ENCODE measurements at regions not wholly inside any gene's neighbourhood (a gene's known extent, or its start where the extent isn't known, plus 50 kb on each side); places are given as distances from the start of the nearest gene placed in this dataset.

DNA sequence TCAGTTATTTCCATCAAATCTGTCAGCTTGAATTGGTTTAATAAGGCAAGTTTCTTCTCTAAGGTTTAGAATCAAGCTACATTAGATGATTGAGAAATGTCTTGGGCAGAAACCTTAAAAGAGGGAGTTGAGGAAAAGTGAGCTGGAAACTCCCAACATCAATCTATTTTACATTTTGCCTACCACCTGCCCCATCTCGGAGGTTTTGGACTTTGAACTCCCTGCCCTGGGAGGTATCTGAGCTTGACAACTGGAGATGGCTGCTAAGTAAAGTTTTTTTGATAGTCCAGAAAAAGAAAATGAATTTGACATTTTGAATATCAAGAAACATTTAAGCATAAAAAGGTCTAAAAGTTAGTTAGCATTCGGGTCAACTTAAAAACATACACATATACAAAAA, 234.2 kb downstream of the NFKBIZ start:
- no peak for DNase-seq (ENCODE audit: low spot score)

- DNase-seq (ENCODE audit: low spot score) = no peak
Measured at GRCh38 chr3:102084006-102084405, 234.7 kb downstream of the NFKBIZ start.

- DNase-seq (ENCODE audit: low spot score) = no peak
Measured at GRCh38 chr3:102084704-102085103, 235.4 kb downstream of the NFKBIZ start.

- DNase-seq (ENCODE audit: low spot score) = no peak
Measured at GRCh38 chr3:102085431-102086176, 236.3 kb downstream of the NFKBIZ start.

GRCh38 chr3:102087236-102087635, 237.9 kb downstream of the NFKBIZ start:
- DNase-seq (ENCODE audit: low spot score) = no peak

- DNase-seq (ENCODE audit: low spot score) = no peak
Measured at GRCh38 chr3:102089239-102089638, 239.9 kb downstream of the NFKBIZ start.

GRCh38 chr3:102089904-102090720, 240.8 kb downstream of the NFKBIZ start:
- DNase-seq (ENCODE audit: low spot score) = no peak

DNA sequence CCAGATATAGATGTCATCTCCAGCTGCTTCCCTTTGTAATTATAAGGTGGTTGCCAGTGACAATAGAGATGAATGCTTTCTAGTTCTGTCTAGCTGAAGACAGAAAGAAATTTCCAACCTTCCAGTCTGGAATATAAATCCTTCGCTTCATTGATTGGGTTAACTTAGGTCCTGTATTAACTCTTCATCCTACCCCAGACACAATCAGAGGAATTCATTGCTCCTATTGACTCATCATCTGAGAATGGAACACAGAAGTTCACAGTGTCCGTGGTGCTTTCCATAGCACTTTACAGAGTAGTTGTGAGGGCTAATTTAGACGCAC, 241.4 kb downstream of the NFKBIZ start:
- DNase-seq (ENCODE audit: low spot score) = no peak

DNA sequence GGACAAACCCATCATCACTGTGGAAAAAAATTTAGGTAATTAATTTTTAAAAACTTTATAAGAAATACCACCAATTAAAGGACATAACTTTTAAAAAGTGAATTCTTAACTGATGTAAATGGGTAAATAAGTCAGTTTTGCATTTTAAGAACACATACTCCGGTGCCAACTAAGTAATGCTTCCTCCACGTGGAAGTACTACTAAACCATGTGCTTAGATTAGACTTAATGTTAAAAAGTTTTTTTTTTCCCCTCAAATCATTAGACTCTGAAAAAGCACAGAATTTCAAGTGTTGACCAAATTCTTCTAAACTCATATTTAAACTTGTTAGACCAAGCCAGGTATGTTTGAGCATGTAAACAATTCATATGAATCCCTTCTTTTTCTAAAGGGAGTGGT, 242.0 kb downstream of the NFKBIZ start:
- DNase-seq (ENCODE audit: low spot score) = no peak

GRCh38 chr3:102092617-102093466, 243.5 kb downstream of the NFKBIZ start:
- DNase-seq (ENCODE audit: low spot score) = no peak

DNA sequence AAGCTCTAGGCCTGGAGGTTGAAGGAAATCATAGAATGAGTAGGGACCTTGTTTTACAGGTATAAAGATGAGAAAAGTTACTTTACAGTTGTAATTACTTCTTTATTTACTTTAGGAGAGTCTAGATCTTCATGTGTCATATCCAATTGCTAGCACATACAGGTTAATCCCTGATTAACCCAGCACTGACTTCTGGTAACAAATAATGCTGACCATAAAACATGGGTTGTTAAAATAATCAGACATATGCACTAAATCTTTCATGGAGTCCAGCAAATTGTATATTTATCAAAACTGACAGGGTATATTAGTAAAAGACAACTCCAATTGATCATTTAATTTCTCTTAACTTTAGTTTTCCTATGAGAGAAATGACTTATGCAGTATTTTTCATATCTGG, 245.2 kb downstream of the NFKBIZ start:
- DNase-seq (ENCODE audit: low spot score) = no peak

GRCh38 chr3:102095383-102095782, 246.1 kb downstream of the NFKBIZ start:
- DNase-seq (ENCODE audit: low spot score) = no peak

GRCh38 chr3:102096066-102096465, 246.8 kb downstream of the NFKBIZ start:
- no peak for DNase-seq (ENCODE audit: low spot score)

DNA sequence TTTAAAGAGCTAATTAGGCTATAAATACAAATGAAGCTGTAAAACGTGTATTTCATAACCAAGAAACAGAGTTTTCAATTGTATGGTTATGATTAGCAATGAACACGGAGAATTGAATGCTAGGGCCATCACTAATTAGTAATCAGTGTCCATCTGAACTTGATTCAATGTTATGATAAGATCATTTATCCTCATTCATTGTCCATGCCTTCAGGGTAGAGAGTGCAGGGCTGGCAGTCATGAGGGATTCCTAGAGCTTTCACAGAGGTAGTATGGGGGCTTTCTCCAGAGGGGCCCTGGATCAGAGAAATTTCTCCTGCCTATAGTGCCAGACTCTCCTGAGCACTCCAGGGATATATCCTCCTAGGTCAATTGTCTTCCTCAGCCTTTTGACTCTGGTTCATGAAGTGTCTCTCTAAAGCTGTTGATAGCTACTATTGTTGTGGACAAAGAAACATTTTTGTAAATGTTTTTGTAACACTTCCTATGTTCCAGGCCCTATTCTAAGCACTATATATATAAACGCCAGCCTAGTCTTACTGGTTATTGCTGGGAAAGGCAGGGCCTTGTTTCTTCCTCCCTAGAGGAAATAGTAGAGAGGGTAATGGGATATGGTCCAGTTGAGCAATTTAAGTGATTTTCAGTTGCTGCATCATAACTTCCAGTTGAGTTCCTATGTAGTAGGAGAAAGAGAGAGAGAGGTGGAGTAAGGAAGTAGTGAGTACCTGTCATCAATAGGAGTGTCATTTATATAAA, 249.0 kb downstream of the NFKBIZ start:
- DNase-seq (ENCODE audit: low spot score) = no peak

DNA sequence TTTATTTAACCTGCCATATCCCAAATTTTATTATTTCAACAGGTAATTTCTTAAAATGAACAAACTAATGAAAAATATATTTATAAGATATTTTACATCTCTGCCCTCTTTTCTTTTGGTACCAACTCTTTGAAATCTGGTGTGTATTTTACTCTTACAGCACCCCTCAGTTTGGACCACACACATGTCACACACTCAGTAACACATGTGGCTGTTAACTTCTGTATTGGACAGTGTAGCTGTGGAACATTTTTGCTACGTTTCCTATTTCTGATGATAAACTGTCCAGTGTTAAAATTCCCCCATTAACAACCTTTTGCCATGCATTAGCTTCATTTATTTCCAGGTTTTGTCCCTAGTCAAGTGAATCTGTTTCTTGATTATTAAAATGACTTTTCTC, 250.6 kb downstream of the NFKBIZ start:
- DNase-seq (ENCODE audit: low spot score) = no peak

DNA sequence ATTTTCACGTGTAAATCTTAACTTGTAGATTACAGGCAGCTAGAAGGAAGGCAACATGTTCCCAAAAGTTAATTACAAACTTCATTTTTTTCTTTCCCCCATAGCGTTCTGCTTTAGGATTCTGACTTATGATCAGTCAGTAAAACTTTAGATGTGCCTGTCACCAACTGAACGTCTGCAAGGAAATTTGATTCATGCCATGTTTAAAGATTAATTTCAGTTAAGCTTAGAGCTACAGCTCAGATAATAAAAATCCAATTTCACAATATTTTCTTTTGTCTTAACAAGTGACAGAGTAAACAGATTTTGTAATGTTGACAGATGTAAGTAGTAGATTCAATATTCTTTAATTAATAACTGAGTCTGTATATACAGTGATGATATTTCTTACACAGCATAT, 253.1 kb downstream of the NFKBIZ start:
- DNase-seq (ENCODE audit: low spot score) = no peak

DNA sequence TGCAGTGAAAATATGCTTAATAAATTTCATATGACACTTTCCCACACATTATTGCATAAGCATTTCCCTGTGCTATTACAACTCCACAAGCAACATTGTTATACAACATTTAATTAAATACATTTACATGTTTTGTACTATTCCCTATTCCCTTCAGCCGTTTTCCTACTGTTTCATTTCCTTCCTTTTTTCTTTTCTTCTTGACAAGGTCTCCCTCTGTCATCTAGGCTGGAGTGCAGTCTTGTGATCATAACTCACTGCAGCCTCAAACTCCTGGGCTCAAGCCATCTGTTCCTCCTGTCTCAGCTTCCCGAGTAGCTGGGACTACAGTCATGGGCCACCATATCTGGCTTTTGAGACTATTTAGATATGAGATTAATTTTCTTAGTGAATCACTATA, 254.7 kb downstream of the NFKBIZ start:
- DNase-seq (ENCODE audit: low spot score) = no peak

- no peak for DNase-seq (ENCODE audit: low spot score)
Measured at GRCh38 chr3:102105193-102105592, 255.9 kb downstream of the NFKBIZ start.

- no peak for DNase-seq (ENCODE audit: low spot score)
Measured at GRCh38 chr3:102106416-102107097, 257.2 kb downstream of the NFKBIZ start.

DNA sequence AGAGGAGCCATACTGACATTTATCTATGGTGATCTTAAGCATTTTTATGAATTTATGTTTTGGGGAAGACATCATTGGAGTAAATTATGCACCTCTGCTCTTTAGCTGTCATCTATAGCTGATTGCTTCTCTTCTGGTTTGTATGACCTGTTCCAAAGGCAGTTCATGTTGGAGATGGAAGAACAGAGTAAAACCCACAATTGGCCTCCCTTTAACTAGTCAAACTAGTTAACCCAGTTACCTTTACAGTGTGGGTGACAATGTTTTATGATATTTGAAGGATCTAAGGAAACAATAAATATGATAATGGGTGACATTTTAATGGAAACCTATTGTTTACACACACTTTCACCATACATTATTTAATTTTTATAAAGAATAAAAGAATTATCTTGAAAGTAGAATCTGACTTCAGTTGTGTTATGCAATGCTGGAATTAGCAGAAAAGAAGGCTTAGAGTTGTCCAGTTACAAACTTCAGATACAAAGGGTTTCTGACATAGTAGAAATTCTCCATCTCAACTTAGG, 263.5 kb downstream of the NFKBIZ start:
- DNase-seq (ENCODE audit: low spot score) = no peak

GRCh38 chr3:102113421-102114041, 264.2 kb downstream of the NFKBIZ start:
- DNase-seq (ENCODE audit: low spot score) = no peak

Measured in putamen (tissue), 1 donor.